HL-60 (cell line): ENCODE measurements at regions not wholly inside any gene's neighbourhood (a gene's known extent, or its start where the extent isn't known, plus 50 kb on each side); places are given as distances from the start of the nearest gene placed in this dataset.

Experiments used
- DNase-seq, 2 experiments: peaks; one replicate each; pipeline ENCODE4 v3.0.0-alpha.2; 2010 to 2020; ENCODE audit warnings: low read depth in 1 of 2, low spot score in 1 of 2
- H3K27ac ChIP-seq: fragments of 250-450 bp; sonication (Bioruptor Pico); replicated peaks from 2 replicates; pipeline ENCODE4 v1.5.1; 2020; ENCODE audit warnings: mild to moderate bottlenecking, moderate library complexity
- H3K27me3 ChIP-seq: fragments of 250-450 bp; sonication (Bioruptor Pico); 2 replicates; pipeline ENCODE4 v1.5.1; 2021; ENCODE audit warnings: mild to moderate bottlenecking, moderate library complexity; ENCODE audit not compliant: insufficient read depth, poor library complexity, severe bottlenecking
- H3K4me3 ChIP-seq: replicated peaks from 2 replicates; pipeline ENCODE4 v1.5.1; 2011; ENCODE audit warnings: mild to moderate bottlenecking, control low read depth, low read length; ENCODE audit not compliant: insufficient read depth
- GABPA ChIP-seq: IDR thresholded peaks from 2 replicates; pipeline ENCODE4 v1.6.1; 2012; ENCODE audit warnings: low read depth
- POLR2AphosphoS5 ChIP-seq: IDR thresholded peaks from 2 replicates; pipeline ENCODE4 v1.6.1; 2012; ENCODE audit warnings: low read depth
- SPI1 ChIP-seq: IDR thresholded peaks from 2 replicates; pipeline ENCODE4 v1.6.1; 2012; ENCODE audit warnings: low read depth, mild to moderate bottlenecking, borderline replicate concordance
- TF ChIP-seq, protein P1 (sequence below): IDR thresholded peaks from one replicate; pipeline ENCODE4 v1.5.1; 2011; ENCODE audit warnings: low read length, control low read depth, inconsistent platforms; ENCODE audit not compliant: insufficient read depth
- TF ChIP-seq, protein P2 (sequence below): IDR thresholded peaks from 2 replicates; pipeline ENCODE4 v1.6.1; 2012; ENCODE audit warnings: low read depth; ENCODE audit not compliant: insufficient replicate concordance

DNA sequence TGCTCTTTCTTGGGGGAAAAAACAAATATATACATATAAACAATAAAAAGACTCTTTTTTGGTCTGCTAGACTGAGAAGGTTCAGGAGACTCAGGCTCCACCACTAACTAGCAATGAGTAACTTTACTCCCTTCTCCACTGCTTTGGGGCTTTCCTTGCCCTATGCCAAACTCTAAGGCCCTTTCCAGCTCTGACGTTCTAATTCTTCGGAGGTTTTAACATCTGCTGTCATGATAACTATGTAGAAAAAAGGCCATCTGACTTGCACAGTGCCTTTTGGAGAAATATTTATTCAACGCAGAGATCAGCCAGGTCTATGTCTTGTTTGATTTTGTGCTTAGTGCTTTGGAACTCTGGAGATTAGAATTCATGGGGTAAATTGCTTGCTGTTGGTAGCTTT, 156.2 kb downstream of the TMCO5A start:
- H3K4me3 ChIP-seq = no peak overlapping the region
- no peaks in the 10 kb centered on the region for H3K27me3 ChIP-seq
- no peak overlapping the region for H3K27ac ChIP-seq
- TF ChIP-seq, protein P1, sequence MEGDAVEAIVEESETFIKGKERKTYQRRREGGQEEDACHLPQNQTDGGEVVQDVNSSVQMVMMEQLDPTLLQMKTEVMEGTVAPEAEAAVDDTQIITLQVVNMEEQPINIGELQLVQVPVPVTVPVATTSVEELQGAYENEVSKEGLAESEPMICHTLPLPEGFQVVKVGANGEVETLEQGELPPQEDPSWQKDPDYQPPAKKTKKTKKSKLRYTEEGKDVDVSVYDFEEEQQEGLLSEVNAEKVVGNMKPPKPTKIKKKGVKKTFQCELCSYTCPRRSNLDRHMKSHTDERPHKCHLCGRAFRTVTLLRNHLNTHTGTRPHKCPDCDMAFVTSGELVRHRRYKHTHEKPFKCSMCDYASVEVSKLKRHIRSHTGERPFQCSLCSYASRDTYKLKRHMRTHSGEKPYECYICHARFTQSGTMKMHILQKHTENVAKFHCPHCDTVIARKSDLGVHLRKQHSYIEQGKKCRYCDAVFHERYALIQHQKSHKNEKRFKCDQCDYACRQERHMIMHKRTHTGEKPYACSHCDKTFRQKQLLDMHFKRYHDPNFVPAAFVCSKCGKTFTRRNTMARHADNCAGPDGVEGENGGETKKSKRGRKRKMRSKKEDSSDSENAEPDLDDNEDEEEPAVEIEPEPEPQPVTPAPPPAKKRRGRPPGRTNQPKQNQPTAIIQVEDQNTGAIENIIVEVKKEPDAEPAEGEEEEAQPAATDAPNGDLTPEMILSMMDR = no peak
- TF ChIP-seq GABPA = no peak
- no peak for TF ChIP-seq POLR2AphosphoS5
- no peak for TF ChIP-seq SPI1
- TF ChIP-seq, protein P2, sequence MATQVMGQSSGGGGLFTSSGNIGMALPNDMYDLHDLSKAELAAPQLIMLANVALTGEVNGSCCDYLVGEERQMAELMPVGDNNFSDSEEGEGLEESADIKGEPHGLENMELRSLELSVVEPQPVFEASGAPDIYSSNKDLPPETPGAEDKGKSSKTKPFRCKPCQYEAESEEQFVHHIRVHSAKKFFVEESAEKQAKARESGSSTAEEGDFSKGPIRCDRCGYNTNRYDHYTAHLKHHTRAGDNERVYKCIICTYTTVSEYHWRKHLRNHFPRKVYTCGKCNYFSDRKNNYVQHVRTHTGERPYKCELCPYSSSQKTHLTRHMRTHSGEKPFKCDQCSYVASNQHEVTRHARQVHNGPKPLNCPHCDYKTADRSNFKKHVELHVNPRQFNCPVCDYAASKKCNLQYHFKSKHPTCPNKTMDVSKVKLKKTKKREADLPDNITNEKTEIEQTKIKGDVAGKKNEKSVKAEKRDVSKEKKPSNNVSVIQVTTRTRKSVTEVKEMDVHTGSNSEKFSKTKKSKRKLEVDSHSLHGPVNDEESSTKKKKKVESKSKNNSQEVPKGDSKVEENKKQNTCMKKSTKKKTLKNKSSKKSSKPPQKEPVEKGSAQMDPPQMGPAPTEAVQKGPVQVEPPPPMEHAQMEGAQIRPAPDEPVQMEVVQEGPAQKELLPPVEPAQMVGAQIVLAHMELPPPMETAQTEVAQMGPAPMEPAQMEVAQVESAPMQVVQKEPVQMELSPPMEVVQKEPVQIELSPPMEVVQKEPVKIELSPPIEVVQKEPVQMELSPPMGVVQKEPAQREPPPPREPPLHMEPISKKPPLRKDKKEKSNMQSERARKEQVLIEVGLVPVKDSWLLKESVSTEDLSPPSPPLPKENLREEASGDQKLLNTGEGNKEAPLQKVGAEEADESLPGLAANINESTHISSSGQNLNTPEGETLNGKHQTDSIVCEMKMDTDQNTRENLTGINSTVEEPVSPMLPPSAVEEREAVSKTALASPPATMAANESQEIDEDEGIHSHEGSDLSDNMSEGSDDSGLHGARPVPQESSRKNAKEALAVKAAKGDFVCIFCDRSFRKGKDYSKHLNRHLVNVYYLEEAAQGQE = no peak
- DNase-seq = no peak

DNA sequence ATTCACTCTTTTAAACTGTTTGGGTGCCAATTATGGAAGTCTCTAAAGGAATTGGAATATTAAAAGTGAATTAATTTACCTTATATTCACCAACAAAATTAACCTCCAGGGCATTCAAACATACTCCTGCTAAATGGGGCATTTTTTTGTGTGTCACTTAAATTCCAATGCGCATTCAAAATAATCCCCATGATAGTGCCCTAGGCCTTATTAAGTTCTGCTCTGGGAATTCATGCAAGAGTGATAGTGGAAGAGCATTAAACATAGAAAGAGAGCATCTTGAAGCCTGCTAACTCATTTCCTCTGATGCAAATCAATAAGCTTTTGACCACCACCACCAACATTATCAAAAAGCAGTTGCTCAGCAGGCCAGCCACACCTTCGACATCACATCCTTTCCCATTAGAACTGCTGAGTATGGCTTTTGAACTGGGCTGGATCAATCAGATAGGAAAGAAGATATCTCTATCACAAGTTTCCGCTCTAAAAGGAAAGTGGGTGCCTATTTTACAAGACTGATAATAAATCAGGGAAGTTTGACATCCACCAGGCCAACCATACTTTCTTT, 156.7 kb downstream of the TMCO5A start:
- no peaks in the 10 kb centered on the region for H3K27me3 ChIP-seq
- no peak overlapping the region for H3K27ac ChIP-seq
- H3K4me3 ChIP-seq = no peak overlapping the region
- DNase-seq = no peak
- TF ChIP-seq, protein P2 = no peak
- TF ChIP-seq GABPA (no peak), SPI1 (no peak)

DNA sequence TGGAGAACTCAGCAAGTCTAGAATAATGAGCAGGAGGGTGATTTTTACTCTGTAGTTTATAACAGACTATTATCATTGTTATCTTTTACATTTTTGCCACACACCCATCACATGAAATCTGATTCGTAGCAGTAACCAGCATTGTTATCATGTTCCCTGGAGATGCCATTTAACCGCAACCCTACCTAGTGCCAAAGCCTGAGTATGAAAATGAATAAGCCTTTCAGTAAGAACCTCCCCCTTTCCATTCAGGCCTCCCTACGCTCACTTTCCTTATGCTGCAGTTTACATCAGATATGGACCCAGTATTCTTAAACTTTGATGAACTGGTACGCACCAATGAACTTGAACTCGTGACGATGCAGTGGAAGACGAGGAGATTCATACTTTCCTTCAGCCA, 158.7 kb upstream of the SPRED1 start:
- no peak for DNase-seq
- Histone ChIP-seq H3K27ac (no peak overlapping the region), H3K4me3 (no peak overlapping the region), H3K27me3 (no peaks in the 10 kb centered on the region)
- TF ChIP-seq SPI1 (no peak), GABPA (no peak), POLR2AphosphoS5 (no peak)
- TF ChIP-seq, protein P1 = no peak
- TF ChIP-seq, protein P2 = no peak
